ENCODE measurements at regions not wholly inside any gene's neighbourhood (a gene's known extent, or its start where the extent isn't known, plus 50 kb on each side); places are given as distances from the start of the nearest gene placed in this dataset.

- TF ChIP-seq CTCF (IDR thresholded peaks at IDR 0.05 in 2 of 3, conservative IDR thresholded peaks at IDR 0.05 in 1 of 3; ENCODE audit: control insufficient read depth in 2 of 3, extremely low read depth in 1 of 3, insufficient read depth in 1 of 3, low read depth in 3 of 3, low read length in 3 of 3), result no peak
- no peak for TF ChIP-seq CREB1 (IDR thresholded peaks at IDR 0.05; ENCODE audit: low read depth)
- TF ChIP-seq NR2C2 (IDR thresholded peaks at IDR 0.05; ENCODE audit: borderline replicate concordance, control insufficient read depth, insufficient read length, low read depth), result no peak
- TF ChIP-seq EZH2 (IDR thresholded peaks at IDR 0.05; ENCODE audit: borderline replicate concordance, control insufficient read depth, low read depth, low read length), result no peak
- no peak for TF ChIP-seq ATF3 (IDR thresholded peaks at IDR 0.05; ENCODE audit: borderline replicate concordance, extremely low read depth, low read depth, low read length)
- TF ChIP-seq, protein P1, sequence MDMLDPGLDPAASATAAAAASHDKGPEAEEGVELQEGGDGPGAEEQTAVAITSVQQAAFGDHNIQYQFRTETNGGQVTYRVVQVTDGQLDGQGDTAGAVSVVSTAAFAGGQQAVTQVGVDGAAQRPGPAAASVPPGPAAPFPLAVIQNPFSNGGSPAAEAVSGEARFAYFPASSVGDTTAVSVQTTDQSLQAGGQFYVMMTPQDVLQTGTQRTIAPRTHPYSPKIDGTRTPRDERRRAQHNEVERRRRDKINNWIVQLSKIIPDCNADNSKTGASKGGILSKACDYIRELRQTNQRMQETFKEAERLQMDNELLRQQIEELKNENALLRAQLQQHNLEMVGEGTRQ (IDR thresholded peaks at IDR 0.05; ENCODE audit: borderline replicate concordance, low read depth, low read length), result no peak
- TF ChIP-seq, protein P2, sequence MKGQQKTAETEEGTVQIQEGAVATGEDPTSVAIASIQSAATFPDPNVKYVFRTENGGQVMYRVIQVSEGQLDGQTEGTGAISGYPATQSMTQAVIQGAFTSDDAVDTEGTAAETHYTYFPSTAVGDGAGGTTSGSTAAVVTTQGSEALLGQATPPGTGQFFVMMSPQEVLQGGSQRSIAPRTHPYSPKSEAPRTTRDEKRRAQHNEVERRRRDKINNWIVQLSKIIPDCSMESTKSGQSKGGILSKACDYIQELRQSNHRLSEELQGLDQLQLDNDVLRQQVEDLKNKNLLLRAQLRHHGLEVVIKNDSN (IDR thresholded peaks at IDR 0.05; ENCODE audit: borderline replicate concordance, extremely low read length, insufficient read depth, low read depth, low read length), result no peak
- TF ChIP-seq EGR1 (IDR thresholded peaks at IDR 0.05; ENCODE audit: borderline replicate concordance in 1 of 2, low read depth in 2 of 2, low read length in 2 of 2), result no peak
- TF ChIP-seq ASH2L (IDR thresholded peaks at IDR 0.05; ENCODE audit: borderline replicate concordance, low read depth), result no peak
- TF ChIP-seq, protein P3, sequence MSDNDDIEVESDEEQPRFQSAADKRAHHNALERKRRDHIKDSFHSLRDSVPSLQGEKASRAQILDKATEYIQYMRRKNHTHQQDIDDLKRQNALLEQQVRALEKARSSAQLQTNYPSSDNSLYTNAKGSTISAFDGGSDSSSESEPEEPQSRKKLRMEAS (IDR thresholded peaks at IDR 0.05; ENCODE audit: low read depth, low read length), result no peak
- TF ChIP-seq YY1 (IDR thresholded peaks at IDR 0.05; ENCODE audit: low read depth, low read length), result no peak
- TF ChIP-seq ZBTB33 (IDR thresholded peaks at IDR 0.05), result no peak
- TF ChIP-seq POLR2A (IDR thresholded peaks at IDR 0.05; ENCODE audit: low read depth, low read length), result no peak
- TF ChIP-seq BCL11A (IDR thresholded peaks at IDR 0.05; ENCODE audit: low read depth, low read length), result no peak
These were observed 54.1 kb upstream of the DMRTA1 start for GRCh38 chr9:22392523-22392922.
